GM12878 (cell line): ENCODE measurements at regions not wholly inside any gene's neighbourhood (a gene's known extent, or its start where the extent isn't known, plus 50 kb on each side); places are given as distances from the start of the nearest gene placed in this dataset.

ENCODE experiments used
- ATAC-seq: fragments of 200-7000 bp; cut with Tn5 transposase; 3 replicates; pipeline ENCODE4 v1.9.1; 2020; ENCODE audit warnings: mild to moderate bottlenecking, moderate library complexity
- BruUV-seq: library from RNA; stranded (reverse); fragments of 400-500 nt; replicated peaks from 2 replicates; lab custom pipeline; 2021; lab: Mats Ljungman, UMichigan
- CTCF ChIA-PET: fragments of 300-600 bp; sonication (Branson Sonifier 250); formaldehyde crosslinking; extraction: SDS; loops from one replicate; lab custom pipeline; 2021; ENCODE audit warnings: inconsistent platforms; lab: Yijun Ruan, JAX
- POLR2A ChIA-PET: fragments of 350-600 bp; formaldehyde crosslinking; extraction: SDS; loops from one replicate; lab custom pipeline; 2021; ENCODE audit warnings: inconsistent platforms; lab: Charles Lee
- RAD21 ChIA-PET: fragments of 300-600 bp; sonication (Branson Sonifier 250); formaldehyde crosslinking; loops from one replicate; lab custom pipeline; 2023; ENCODE audit warnings: antibody characterized with exemption; ENCODE audit not compliant: unreplicated experiment; lab: Charles Lee
- SMC1A ChIA-PET: fragments of 300-600 bp; sonication (Branson Sonifier 250); formaldehyde crosslinking; loops from one replicate; lab custom pipeline; 2023; ENCODE audit not compliant: unreplicated experiment, uncharacterized antibody; lab: Charles Lee
- DNase-seq: peaks from one replicate; pipeline ENCODE4 v3.0.0-alpha.2; 2011; ENCODE audit warnings: low read depth, low spot score
- FAIRE-seq: peaks from 3 replicates; lab custom pipeline; 2011; peaks lifted over from hg19 to GRCh38; lab: Jason Lieb, UNC
- H2AFZ ChIP-seq: 2 replicates; pipeline ENCODE4 v1.6.0; 2011; ENCODE audit warnings: low read depth, low read length, control low read depth; ENCODE audit not compliant: control insufficient read depth
- H3K27ac ChIP-seq: 2 replicates; pipeline ENCODE4 v1.5.1; 2011; ENCODE audit warnings: control low read depth; ENCODE audit not compliant: control insufficient read depth, insufficient read depth
- H3K27me3 ChIP-seq, 2 experiments: replicated peaks in 1 of 2; 2 replicates each; pipeline versions ENCODE4 v1.6.0 to v1.6.1; 2011; ENCODE audit warnings: low read length in 1 of 2; ENCODE audit not compliant: control insufficient read depth in 2 of 2, insufficient read depth in 2 of 2
- H3K36me3 ChIP-seq, 2 experiments: 2 replicates each; pipeline ENCODE4 v1.5.1; 2011; ENCODE audit warnings: low read length in 1 of 2; ENCODE audit not compliant: control insufficient read depth in 2 of 2, insufficient read depth in 2 of 2
- H3K4me1 ChIP-seq: 2 replicates; pipeline ENCODE4 v1.6.1; 2011; ENCODE audit warnings: mild to moderate bottlenecking, low read length, moderate library complexity, mixed read lengths; ENCODE audit not compliant: control insufficient read depth, insufficient read depth
- H3K4me2 ChIP-seq: 2 replicates; pipeline ENCODE4 v1.6.0; 2011; ENCODE audit warnings: control low read depth; ENCODE audit not compliant: control insufficient read depth, insufficient read depth
- H3K4me3 ChIP-seq: fragments of 200-600 bp; sonication (generic); 2 replicates; pipeline ENCODE4 v1.5.1; 2016
- H3K79me2 ChIP-seq: 2 replicates; pipeline ENCODE4 v1.6.0; 2011; ENCODE audit warnings: low read length; ENCODE audit not compliant: control insufficient read depth, insufficient read depth
- H3K9ac ChIP-seq: 2 replicates; pipeline ENCODE4 v1.8.0; 2011; ENCODE audit warnings: low read length, control low read depth, mixed read lengths; ENCODE audit not compliant: control insufficient read depth, insufficient read depth
- H3K9me3 ChIP-seq: replicated peaks from 3 replicates; pipeline ENCODE4 v1.5.1; 2011; ENCODE audit warnings: mild to moderate bottlenecking, low read length; ENCODE audit not compliant: control insufficient read depth, insufficient read depth
- H4K20me1 ChIP-seq: 2 replicates; pipeline ENCODE4 v1.6.0; 2011; ENCODE audit not compliant: control insufficient read depth, insufficient read depth
- BCL3 ChIP-seq: IDR thresholded peaks from 2 replicates; pipeline ENCODE4 v1.6.1; 2011; ENCODE audit warnings: borderline replicate concordance, low read depth, mild to moderate bottlenecking, moderate library complexity, low read length; ENCODE audit not compliant: insufficient read depth, poor library complexity, severe bottlenecking
- DPF2 ChIP-seq: fragments of 450-650 bp; IDR thresholded peaks from 2 replicates; pipeline ENCODE4 v1.6.1; 2017; ENCODE audit warnings: mild to moderate bottlenecking
- IRF4 ChIP-seq: IDR thresholded peaks from 2 replicates; pipeline ENCODE4 v1.6.1; 2011; ENCODE audit warnings: low read depth, low read length
- JUND ChIP-seq: IDR thresholded peaks from 2 replicates; pipeline ENCODE4 v1.6.1; 2012; ENCODE audit warnings: low read depth, mild to moderate bottlenecking, low read length, improper control_type of control experiment, moderate library complexity
- PKNOX1 ChIP-seq: fragments of 450-650 bp; IDR thresholded peaks from 2 replicates; pipeline ENCODE4 v1.6.1; 2016; ENCODE audit warnings: mild to moderate bottlenecking
- RAD21 ChIP-seq: IDR thresholded peaks from 2 replicates; pipeline ENCODE4 v1.6.1; 2011; ENCODE audit warnings: mild to moderate bottlenecking, low read depth, low read length, moderate library complexity; ENCODE audit not compliant: insufficient read depth
- SMAD5 ChIP-seq: IDR thresholded peaks from 2 replicates; pipeline ENCODE4 v1.6.1; 2016; ENCODE audit warnings: antibody characterized with exemption, low read depth
- TCF3 ChIP-seq: IDR thresholded peaks from 2 replicates; pipeline ENCODE4 v1.6.1; 2012; ENCODE audit warnings: low read depth, mild to moderate bottlenecking, low read length, borderline replicate concordance; ENCODE audit not compliant: insufficient read depth
- ZBTB40 ChIP-seq: fragments of 450-650 bp; IDR thresholded peaks from 2 replicates; pipeline ENCODE4 v1.6.1; 2016; ENCODE audit warnings: mild to moderate bottlenecking, moderate library complexity, borderline replicate concordance
- ZNF24 ChIP-seq: fragments of 450-650 bp; IDR thresholded peaks from 2 replicates; pipeline ENCODE4 v1.6.1; 2017; ENCODE audit warnings: antibody characterized with exemption, mild to moderate bottlenecking
- WGBS: methylation state at CpG from one replicate; pipeline ENCODE4 v1.1.6; 2016; ENCODE audit warnings: low lambda C conversion rate; ENCODE audit not compliant: insufficient replicate concordance, insufficient coverage; ENCODE audit errors: missing lambda C conversion rate; 5-methylcytosine and 5-hydroxymethylcytosine counted together
- in situ Hi-C: fragments of 300-500 bp; cut with MboI; formaldehyde crosslinking; loops from 9 replicates; pipeline ENCODE4 v1.14.3; 2018; ENCODE audit warnings: mixed read lengths
- intact Hi-C: fragments of 100-400 bp; cut with micrococcal nuclease; formaldehyde crosslinking; loops from one replicate; pipeline ENCODE4 v1.14.2; 2022; ENCODE audit not compliant: unreplicated experiment
- TF ChIP-seq, protein P1 (sequence below): fragments of 450-650 bp; IDR thresholded peaks from 2 replicates; pipeline ENCODE4 v1.6.1; 2017; ENCODE audit warnings: mild to moderate bottlenecking

DNA sequence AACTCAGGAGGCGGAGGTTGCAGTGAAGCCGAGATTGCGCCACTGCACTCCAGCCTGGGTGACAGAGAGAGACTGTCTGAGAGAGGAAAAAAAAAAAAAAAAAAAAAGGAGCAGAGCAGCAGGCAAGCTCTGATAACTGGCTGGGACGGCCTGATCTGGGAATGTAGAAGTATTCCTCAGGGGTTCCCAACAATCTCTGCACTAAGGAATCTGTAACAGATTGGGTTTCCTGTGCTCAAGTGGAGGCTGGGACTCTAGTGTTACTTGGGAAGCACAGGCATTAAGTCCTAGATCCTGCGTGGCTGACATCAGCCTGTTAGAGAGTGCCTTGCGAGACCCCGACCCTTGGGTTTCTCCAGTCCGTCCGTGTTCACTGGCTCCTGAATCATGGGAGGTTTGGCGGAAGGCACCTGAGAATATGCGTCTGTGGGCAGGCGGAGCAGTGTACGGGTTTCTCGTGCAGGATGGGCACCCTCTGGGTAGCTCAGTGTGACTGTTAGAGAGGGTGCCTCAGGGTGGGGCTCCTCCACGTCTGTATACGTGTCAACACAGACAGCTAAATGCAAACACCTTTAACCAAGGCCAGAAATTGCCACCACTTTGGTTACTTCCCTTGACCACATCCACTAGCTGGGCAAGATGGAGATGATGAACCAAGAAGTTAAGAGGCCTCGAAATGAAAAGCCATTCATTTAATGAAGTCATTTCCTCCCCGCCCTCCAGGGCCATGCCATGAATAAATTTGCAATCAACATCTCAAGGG is 174.9 kb upstream of the RPL38 start:
- ChIA-PET POLR2A (interaction anchor here (0.6 kb wide), 1 partner anchor 52 kb away, joined by 5 read pairs; no protein-coding TSS in a partner anchor), RAD21 (no interaction called here), SMC1A (no interaction called here), CTCF (no interaction called here)
- no peak overlapping the region for H2AFZ ChIP-seq
- no peaks in the 10 kb centered on the region for H3K4me1 ChIP-seq
- H3K27me3 ChIP-seq: peaks cover 0 to 3% of the 10 kb centered on the region in 2 experiments; a peak in 3 of 4 replicates
- ATAC-seq (no peak), DNase-seq (no peak), FAIRE-seq (no peak)
- TF ChIP-seq PKNOX1 (no peak), RAD21 (no peak), TCF3 (no peak), JUND (no peak), ZNF24 (no peak), BCL3 (no peak), DPF2 (no peak), SMAD5 (no peak), IRF4 (no peak), ZBTB40 (no peak)
- TF ChIP-seq, protein P1, sequence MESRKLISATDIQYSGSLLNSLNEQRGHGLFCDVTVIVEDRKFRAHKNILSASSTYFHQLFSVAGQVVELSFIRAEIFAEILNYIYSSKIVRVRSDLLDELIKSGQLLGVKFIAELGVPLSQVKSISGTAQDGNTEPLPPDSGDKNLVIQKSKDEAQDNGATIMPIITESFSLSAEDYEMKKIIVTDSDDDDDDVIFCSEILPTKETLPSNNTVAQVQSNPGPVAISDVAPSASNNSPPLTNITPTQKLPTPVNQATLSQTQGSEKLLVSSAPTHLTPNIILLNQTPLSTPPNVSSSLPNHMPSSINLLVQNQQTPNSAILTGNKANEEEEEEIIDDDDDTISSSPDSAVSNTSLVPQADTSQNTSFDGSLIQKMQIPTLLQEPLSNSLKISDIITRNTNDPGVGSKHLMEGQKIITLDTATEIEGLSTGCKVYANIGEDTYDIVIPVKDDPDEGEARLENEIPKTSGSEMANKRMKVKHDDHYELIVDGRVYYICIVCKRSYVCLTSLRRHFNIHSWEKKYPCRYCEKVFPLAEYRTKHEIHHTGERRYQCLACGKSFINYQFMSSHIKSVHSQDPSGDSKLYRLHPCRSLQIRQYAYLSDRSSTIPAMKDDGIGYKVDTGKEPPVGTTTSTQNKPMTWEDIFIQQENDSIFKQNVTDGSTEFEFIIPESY: no peak
- no peak overlapping the region for H3K9ac ChIP-seq
- no peak overlapping the region for H3K27ac ChIP-seq
- no peaks in the 10 kb centered on the region for H3K9me3 ChIP-seq
- in situ Hi-C loops: no loop called here
- no peak overlapping the region for H3K4me2 ChIP-seq
- no peaks in the 10 kb centered on the region for H3K79me2 ChIP-seq
- 42% methylated on average over 18 of the region's 18 CpGs for WGBS
- intact Hi-C loops: no loop called here
- H3K36me3 ChIP-seq: no peaks in the 10 kb centered on the region
- H3K4me3 ChIP-seq: no peak overlapping the region
- BruUV-seq: no TSS peak
- H4K20me1 ChIP-seq: no peaks in the 10 kb centered on the region; the same call in 1 of the 2 replicates
